ENCODE measurements at regions not wholly inside any gene's neighbourhood (a gene's known extent, or its start where the extent isn't known, plus 50 kb on each side); places are given as distances from the start of the nearest gene placed in this dataset.
"Not testable (repeated sequence)": the region's sequence is repeated elsewhere in the genome, so short reads cannot be mapped to it uniquely, and the experiment has no call there.

- not testable (repeated sequence) for H3K4me3 ChIP-seq (ENCODE audit: low read depth, low read length)
Observed at GRCh38 chr10:78096486-78096885, 62.8 kb downstream of the RPS24 start.

GRCh38 chr10:78102593-78102992 lies 68.9 kb downstream of the RPS24 start:
- H3K4me3 ChIP-seq (ENCODE audit: low read depth, low read length) = not testable (repeated sequence)

DNA sequence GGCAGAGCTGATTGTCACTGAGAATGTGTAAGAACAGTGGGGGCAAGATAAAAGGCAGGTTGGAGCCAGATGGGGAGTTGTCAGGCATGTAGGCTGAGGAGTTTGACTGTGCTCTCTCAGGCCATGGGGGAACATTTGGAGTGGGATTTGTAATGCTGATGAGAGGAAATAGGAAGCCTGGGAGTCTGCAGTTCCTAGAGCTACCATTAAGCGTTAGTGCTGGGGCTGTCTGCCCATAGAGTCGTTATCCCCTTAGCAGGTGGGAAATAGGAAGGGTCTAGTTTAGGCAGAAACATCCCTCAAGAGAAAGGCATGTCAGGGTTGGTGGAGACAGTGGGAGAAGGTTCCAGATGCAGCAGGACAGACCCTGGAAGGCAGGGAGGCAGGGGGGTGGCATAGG lies 75.5 kb downstream of the RPS24 start:
- H3K4me3 ChIP-seq (ENCODE audit: low read depth, low read length) = no peak overlapping the region
- TF ChIP-seq, protein P1, sequence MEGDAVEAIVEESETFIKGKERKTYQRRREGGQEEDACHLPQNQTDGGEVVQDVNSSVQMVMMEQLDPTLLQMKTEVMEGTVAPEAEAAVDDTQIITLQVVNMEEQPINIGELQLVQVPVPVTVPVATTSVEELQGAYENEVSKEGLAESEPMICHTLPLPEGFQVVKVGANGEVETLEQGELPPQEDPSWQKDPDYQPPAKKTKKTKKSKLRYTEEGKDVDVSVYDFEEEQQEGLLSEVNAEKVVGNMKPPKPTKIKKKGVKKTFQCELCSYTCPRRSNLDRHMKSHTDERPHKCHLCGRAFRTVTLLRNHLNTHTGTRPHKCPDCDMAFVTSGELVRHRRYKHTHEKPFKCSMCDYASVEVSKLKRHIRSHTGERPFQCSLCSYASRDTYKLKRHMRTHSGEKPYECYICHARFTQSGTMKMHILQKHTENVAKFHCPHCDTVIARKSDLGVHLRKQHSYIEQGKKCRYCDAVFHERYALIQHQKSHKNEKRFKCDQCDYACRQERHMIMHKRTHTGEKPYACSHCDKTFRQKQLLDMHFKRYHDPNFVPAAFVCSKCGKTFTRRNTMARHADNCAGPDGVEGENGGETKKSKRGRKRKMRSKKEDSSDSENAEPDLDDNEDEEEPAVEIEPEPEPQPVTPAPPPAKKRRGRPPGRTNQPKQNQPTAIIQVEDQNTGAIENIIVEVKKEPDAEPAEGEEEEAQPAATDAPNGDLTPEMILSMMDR (IDR thresholded peaks at IDR 0.05; ENCODE audit: low read depth, low read length) = no peak; the same call in 1 of the 2 replicates

- TF ChIP-seq, protein P1 (IDR thresholded peaks at IDR 0.05; ENCODE audit: low read depth, low read length) = no peak
- H3K4me3 ChIP-seq (ENCODE audit: low read depth, low read length) = no peak overlapping the region
Observed at GRCh38 chr10:78115135-78115853, 81.6 kb downstream of the RPS24 start.

GRCh38 chr10:78116361-78116760 lies 82.7 kb downstream of the RPS24 start:
- TF ChIP-seq, protein P1 (IDR thresholded peaks at IDR 0.05; ENCODE audit: low read depth, low read length) = no peak
- H3K4me3 ChIP-seq (ENCODE audit: low read depth, low read length) = no peak overlapping the region

DNA sequence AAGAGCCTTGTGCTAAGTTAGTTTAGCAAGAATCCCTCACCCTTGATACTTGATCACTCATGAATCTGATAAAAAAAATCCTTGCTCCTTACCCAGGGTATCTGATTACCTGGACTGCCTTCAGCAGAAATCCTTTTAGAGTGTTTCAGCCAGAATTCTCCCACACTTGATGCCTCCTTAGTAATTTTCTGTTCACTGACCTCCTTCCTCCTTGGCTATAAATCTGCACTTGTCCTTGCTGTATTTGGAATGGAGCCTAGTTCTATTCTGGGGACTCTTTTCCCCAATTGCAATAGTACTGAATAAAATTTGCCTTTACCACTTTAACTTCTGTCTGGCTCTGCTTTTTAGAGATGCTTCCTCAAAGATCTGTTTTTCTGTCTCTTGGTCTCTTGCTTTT lies 84.9 kb downstream of the RPS24 start:
- H3K4me3 ChIP-seq (ENCODE audit: low read depth, low read length) = no peak overlapping the region
- TF ChIP-seq, protein P1 (IDR thresholded peaks at IDR 0.05; ENCODE audit: low read depth, low read length) = no peak

DNA sequence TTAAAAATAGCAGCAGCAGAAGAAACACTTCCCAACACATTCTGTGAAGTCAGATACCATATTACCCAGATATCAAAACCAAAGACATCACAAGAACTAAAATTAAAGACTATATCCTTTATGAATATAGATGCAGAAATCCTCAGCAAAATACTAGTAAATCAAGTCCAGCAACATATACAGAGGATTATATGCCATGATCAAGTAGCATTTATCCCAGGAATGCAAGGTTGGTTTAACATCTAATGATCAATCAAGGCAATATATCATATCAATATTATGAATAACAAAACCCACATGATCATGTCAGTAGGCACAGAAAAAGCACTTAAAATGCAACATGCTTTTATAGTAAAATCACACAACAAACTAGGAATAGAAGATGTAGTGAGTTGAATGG lies 88.1 kb downstream of the RPS24 start:
- H3K4me3 ChIP-seq (ENCODE audit: low read depth, low read length) = no peak overlapping the region
- TF ChIP-seq, protein P1 (IDR thresholded peaks at IDR 0.05; ENCODE audit: low read depth, low read length) = no peak

DNA sequence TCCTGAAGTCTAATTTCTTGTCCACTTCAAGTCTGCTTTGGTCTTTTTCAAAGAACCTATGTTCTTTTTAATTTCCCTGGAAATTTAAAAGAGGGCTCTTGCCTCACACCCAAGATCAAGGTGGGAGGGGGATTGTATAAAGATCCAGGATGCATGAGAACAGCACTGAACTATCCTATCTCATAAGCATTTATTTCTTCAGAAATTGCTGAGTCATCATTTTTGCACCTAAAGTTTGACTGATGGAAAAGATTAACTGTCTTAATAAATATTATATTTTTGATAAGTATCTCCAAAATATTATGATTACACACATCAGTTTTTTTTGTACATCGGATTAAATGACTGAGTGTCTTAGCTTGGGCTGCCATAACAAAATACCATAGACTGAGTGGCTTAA lies 90.5 kb downstream of the RPS24 start:
- TF ChIP-seq, protein P1 (IDR thresholded peaks at IDR 0.05; ENCODE audit: low read depth, low read length) = no peak
- no peak overlapping the region for H3K4me3 ChIP-seq (ENCODE audit: low read depth, low read length)
